ENCODE measurements at regions not wholly inside any gene's neighbourhood (a gene's known extent, or its start where the extent isn't known, plus 50 kb on each side); places are given as distances from the start of the nearest gene placed in this dataset.

GRCh38 chr9:89718176-89718575, 113.4 kb downstream of the GADD45G start:
- TF ChIP-seq EZH2phosphoT487 (IDR thresholded peaks at IDR 0.05; ENCODE audit: unreplicated experiment) (no peak), POLR2AphosphoS5 (IDR thresholded peaks at IDR 0.05; ENCODE audit: low read depth) (no peak), ZNF331 (CRISPR knock-in tag; IDR thresholded peaks at IDR 0.05; ENCODE audit: low read depth) (no peak), NANOG (IDR thresholded peaks at IDR 0.05; ENCODE audit: borderline replicate concordance) (no peak), JUNB (IDR thresholded peaks at IDR 0.05; ENCODE audit: unreplicated experiment) (no peak), REST (IDR thresholded peaks at IDR 0.05; ENCODE audit: unreplicated experiment) (no peak), ZNF462 (CRISPR knock-in tag; IDR thresholded peaks at IDR 0.05) (no peak), ZNF114 (CRISPR knock-in tag; IDR thresholded peaks at IDR 0.05) (no peak), EZH2 (IDR thresholded peaks at IDR 0.05; ENCODE audit: low read depth, unreplicated experiment) (no peak), STAT1 (IDR thresholded peaks at IDR 0.05; ENCODE audit: unreplicated experiment) (no peak), CREB1 (CRISPR knock-in tag; IDR thresholded peaks at IDR 0.05; ENCODE audit: low read depth) (no peak)
- TF ChIP-seq, protein P1, sequence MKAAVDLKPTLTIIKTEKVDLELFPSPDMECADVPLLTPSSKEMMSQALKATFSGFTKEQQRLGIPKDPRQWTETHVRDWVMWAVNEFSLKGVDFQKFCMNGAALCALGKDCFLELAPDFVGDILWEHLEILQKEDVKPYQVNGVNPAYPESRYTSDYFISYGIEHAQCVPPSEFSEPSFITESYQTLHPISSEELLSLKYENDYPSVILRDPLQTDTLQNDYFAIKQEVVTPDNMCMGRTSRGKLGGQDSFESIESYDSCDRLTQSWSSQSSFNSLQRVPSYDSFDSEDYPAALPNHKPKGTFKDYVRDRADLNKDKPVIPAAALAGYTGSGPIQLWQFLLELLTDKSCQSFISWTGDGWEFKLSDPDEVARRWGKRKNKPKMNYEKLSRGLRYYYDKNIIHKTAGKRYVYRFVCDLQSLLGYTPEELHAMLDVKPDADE (IDR thresholded peaks at IDR 0.05), result no peak
- TF ChIP-seq, protein P2, sequence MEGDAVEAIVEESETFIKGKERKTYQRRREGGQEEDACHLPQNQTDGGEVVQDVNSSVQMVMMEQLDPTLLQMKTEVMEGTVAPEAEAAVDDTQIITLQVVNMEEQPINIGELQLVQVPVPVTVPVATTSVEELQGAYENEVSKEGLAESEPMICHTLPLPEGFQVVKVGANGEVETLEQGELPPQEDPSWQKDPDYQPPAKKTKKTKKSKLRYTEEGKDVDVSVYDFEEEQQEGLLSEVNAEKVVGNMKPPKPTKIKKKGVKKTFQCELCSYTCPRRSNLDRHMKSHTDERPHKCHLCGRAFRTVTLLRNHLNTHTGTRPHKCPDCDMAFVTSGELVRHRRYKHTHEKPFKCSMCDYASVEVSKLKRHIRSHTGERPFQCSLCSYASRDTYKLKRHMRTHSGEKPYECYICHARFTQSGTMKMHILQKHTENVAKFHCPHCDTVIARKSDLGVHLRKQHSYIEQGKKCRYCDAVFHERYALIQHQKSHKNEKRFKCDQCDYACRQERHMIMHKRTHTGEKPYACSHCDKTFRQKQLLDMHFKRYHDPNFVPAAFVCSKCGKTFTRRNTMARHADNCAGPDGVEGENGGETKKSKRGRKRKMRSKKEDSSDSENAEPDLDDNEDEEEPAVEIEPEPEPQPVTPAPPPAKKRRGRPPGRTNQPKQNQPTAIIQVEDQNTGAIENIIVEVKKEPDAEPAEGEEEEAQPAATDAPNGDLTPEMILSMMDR (conservative IDR thresholded peaks at IDR 0.05; ENCODE audit: low read depth in 2 of 2), result no peak
- H3K27ac ChIP-seq (ENCODE audit: low read depth), result no peak overlapping the region
- no peaks in the 10 kb centered on the region for H3K36me3 ChIP-seq (ENCODE audit: insufficient read depth)
- H3K9me3 Mint-ChIP-seq, result no peaks in the 10 kb centered on the region
- H3K36me3 Mint-ChIP-seq (ENCODE audit: low read depth), result no peaks in the 10 kb centered on the region
- no peaks in the 10 kb centered on the region for H3K4me1 ChIP-seq (ENCODE audit: insufficient read depth)
- H3K27me3 ChIP-seq (ENCODE audit: insufficient read depth), result no peaks in the 10 kb centered on the region
- H3K27ac Mint-ChIP-seq, result no peak overlapping the region
- no peaks in the 10 kb centered on the region for H3F3A ChIP-seq (replicated peaks; ENCODE audit: low read depth)
- H2AFZ ChIP-seq, result no peak overlapping the region
- no peak overlapping the region for H3K4me2 ChIP-seq
- H3K4me3 ChIP-seq, result no peak overlapping the region
- H3K4me1 Mint-ChIP-seq, result no peaks in the 10 kb centered on the region
- DNase-seq (ENCODE audit: low spot score) (no peak), ATAC-seq (no peak)
- H3K27me3 Mint-ChIP-seq (ENCODE audit: insufficient read depth, low read depth, poor library complexity), result peaks cover 10% of the 10 kb centered on the region
- no peaks in the 10 kb centered on the region for H4K20me1 ChIP-seq (replicated peaks; ENCODE audit: insufficient read depth)
- no peak overlapping the region for H3K4me3 Mint-ChIP-seq
- no peaks in the 10 kb centered on the region for H3K79me2 ChIP-seq (replicated peaks; ENCODE audit: insufficient read depth)
- peaks cover 3% of the 10 kb centered on the region; the same call in 1 of the 2 replicates for H3K9me2 ChIP-seq (ENCODE audit: insufficient read depth)

Measured in GM23338 (cell line).